SK-N-SH treated with all-trans-retinoic acid at 6 μM for 48 hours (cell line): ENCODE measurements at regions not wholly inside any gene's neighbourhood (a gene's known extent, or its start where the extent isn't known, plus 50 kb on each side); places are given as distances from the start of the nearest gene placed in this dataset.

ENCODE experiments used
- ATAC-seq: fragments of 200-7000 bp; cut with Tn5 transposase; 3 replicates; pipeline ENCODE4 v1.9.1; 2020; ENCODE audit warnings: mild to moderate bottlenecking, moderate library complexity
- ARNTL ChIP-seq: fragments of 450-650 bp; formaldehyde crosslinking; IDR thresholded peaks from 2 replicates; pipeline ENCODE4 v1.5.0; 2020; ENCODE audit warnings: low read depth, mild to moderate bottlenecking, moderate library complexity, borderline replicate concordance
- BACH2 ChIP-seq: fragments of 250-450 bp; sonication (Bioruptor Pico); IDR thresholded peaks from 2 replicates; pipeline ENCODE4 v1.9.0; 2021; ENCODE audit warnings: mild to moderate bottlenecking, borderline replicate concordance
- CSDC2 ChIP-seq: fragments of 250-450 bp; sonication (Bioruptor Pico); IDR thresholded peaks from 2 replicates; pipeline ENCODE4 v1.5.0; 2020; ENCODE audit warnings: mild to moderate bottlenecking, moderate library complexity
- CSRNP3 ChIP-seq: fragments of 250-450 bp; sonication (Bioruptor Pico); IDR thresholded peaks from 2 replicates; pipeline ENCODE4 v1.5.1; 2021; ENCODE audit warnings: mild to moderate bottlenecking, moderate library complexity
- ESRRG ChIP-seq: fragments of 250-450 bp; sonication (Bioruptor Pico); IDR thresholded peaks from 2 replicates; pipeline ENCODE4 v1.6.1; 2021; ENCODE audit warnings: mild to moderate bottlenecking
- ISL1 ChIP-seq: fragments of 250-450 bp; sonication (Bioruptor Pico); IDR thresholded peaks from 2 replicates; pipeline ENCODE4 v2.1.2; 2022; ENCODE audit warnings: mild to moderate bottlenecking, moderate library complexity
- OSR1 ChIP-seq: fragments of 250-450 bp; sonication (Bioruptor Pico); IDR thresholded peaks from 2 replicates; pipeline ENCODE4 v1.8.0; 2022; ENCODE audit warnings: moderate library complexity, mild to moderate bottlenecking, inconsistent platforms
- PPARA ChIP-seq: fragments of 250-450 bp; sonication (Bioruptor Pico); IDR thresholded peaks from 2 replicates; pipeline ENCODE4 v1.5.0; 2020; ENCODE audit warnings: mild to moderate bottlenecking, borderline replicate concordance
- SNAI2 ChIP-seq: fragments of 250-450 bp; sonication (Bioruptor Pico); IDR thresholded peaks from 2 replicates; pipeline ENCODE4 v1.5.0; 2020; ENCODE audit warnings: mild to moderate bottlenecking, moderate library complexity
- TCF4 ChIP-seq: fragments of 250-450 bp; sonication (Bioruptor Pico); IDR thresholded peaks from 2 replicates; pipeline ENCODE4 v1.8.0; 2021; ENCODE audit warnings: mild to moderate bottlenecking, moderate library complexity, borderline replicate concordance
- ZC3H10 ChIP-seq: fragments of 250-450 bp; sonication (Bioruptor Pico); IDR thresholded peaks from 2 replicates; pipeline ENCODE4 v1.5.1; 2021; ENCODE audit warnings: mild to moderate bottlenecking, moderate library complexity
- ZFP3 ChIP-seq: fragments of 250-450 bp; sonication (Bioruptor Pico); IDR thresholded peaks from 2 replicates; pipeline ENCODE4 v1.5.0; 2020; ENCODE audit warnings: mild to moderate bottlenecking, moderate library complexity
- ZFP30 ChIP-seq: fragments of 450-650 bp; formaldehyde crosslinking; IDR thresholded peaks from 2 replicates; pipeline ENCODE4 v1.5.0; 2022; ENCODE audit warnings: mild to moderate bottlenecking, moderate library complexity
- ZNF565 ChIP-seq: fragments of 450-650 bp; formaldehyde crosslinking; conservative IDR thresholded peaks from 2 replicates; pipeline ENCODE4 v1.5.0; 2020; ENCODE audit warnings: low read depth, mild to moderate bottlenecking, moderate library complexity
- ZNF70 ChIP-seq: fragments of 450-650 bp; formaldehyde crosslinking; IDR thresholded peaks from 2 replicates; pipeline ENCODE4 v1.5.0; 2020; ENCODE audit warnings: mild to moderate bottlenecking, moderate library complexity
- ZNF8 ChIP-seq: fragments of 450-650 bp; formaldehyde crosslinking; IDR thresholded peaks from 2 replicates; pipeline ENCODE4 v1.5.0; 2020; ENCODE audit warnings: mild to moderate bottlenecking, moderate library complexity
- TF ChIP-seq, protein P1 (sequence below): fragments of 250-450 bp; sonication (Bioruptor Pico); IDR thresholded peaks from 2 replicates; pipeline ENCODE4 v1.5.1; 2020; ENCODE audit warnings: low read depth, mild to moderate bottlenecking, moderate library complexity
- TF ChIP-seq, protein P2 (sequence below): fragments of 250-450 bp; sonication (Bioruptor Pico); IDR thresholded peaks from 2 replicates; pipeline ENCODE4 v1.8.0; 2020; ENCODE audit warnings: mild to moderate bottlenecking, moderate library complexity, borderline replicate concordance
- TF ChIP-seq, protein P3 (sequence below): fragments of 250-450 bp; sonication (Bioruptor Pico); IDR thresholded peaks from 2 replicates; pipeline ENCODE4 v1.8.0; 2021; ENCODE audit warnings: low read depth, mild to moderate bottlenecking, moderate library complexity, borderline replicate concordance
- TF ChIP-seq, protein P4 (sequence below): fragments of 250-450 bp; sonication (Bioruptor Pico); IDR thresholded peaks from 2 replicates; pipeline ENCODE4 v1.5.0; 2020; ENCODE audit warnings: mild to moderate bottlenecking, moderate library complexity

- TF ChIP-seq ZNF8 (CRISPR knock-in tag) = no peak
- TF ChIP-seq ZFP3 (CRISPR knock-in tag) = no peak
- TF ChIP-seq TCF4 (CRISPR knock-in tag) = no peak
- TF ChIP-seq BACH2 = no peak
- no peak for TF ChIP-seq ISL1 (CRISPR knock-in tag)
- no peak for TF ChIP-seq CSRNP3 (CRISPR knock-in tag)
- TF ChIP-seq OSR1 (CRISPR knock-in tag) = no peak
- TF ChIP-seq, protein P1, sequence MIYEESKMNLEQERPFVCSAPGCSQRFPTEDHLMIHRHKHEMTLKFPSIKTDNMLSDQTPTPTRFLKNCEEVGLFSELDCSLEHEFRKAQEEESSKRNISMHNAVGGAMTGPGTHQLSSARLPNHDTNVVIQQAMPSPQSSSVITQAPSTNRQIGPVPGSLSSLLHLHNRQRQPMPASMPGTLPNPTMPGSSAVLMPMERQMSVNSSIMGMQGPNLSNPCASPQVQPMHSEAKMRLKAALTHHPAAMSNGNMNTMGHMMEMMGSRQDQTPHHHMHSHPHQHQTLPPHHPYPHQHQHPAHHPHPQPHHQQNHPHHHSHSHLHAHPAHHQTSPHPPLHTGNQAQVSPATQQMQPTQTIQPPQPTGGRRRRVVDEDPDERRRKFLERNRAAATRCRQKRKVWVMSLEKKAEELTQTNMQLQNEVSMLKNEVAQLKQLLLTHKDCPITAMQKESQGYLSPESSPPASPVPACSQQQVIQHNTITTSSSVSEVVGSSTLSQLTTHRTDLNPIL (CRISPR knock-in tag) = no peak
- TF ChIP-seq, protein P2, sequence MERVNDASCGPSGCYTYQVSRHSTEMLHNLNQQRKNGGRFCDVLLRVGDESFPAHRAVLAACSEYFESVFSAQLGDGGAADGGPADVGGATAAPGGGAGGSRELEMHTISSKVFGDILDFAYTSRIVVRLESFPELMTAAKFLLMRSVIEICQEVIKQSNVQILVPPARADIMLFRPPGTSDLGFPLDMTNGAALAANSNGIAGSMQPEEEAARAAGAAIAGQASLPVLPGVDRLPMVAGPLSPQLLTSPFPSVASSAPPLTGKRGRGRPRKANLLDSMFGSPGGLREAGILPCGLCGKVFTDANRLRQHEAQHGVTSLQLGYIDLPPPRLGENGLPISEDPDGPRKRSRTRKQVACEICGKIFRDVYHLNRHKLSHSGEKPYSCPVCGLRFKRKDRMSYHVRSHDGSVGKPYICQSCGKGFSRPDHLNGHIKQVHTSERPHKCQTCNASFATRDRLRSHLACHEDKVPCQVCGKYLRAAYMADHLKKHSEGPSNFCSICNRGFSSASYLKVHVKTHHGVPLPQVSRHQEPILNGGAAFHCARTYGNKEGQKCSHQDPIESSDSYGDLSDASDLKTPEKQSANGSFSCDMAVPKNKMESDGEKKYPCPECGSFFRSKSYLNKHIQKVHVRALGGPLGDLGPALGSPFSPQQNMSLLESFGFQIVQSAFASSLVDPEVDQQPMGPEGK (CRISPR knock-in tag) = no peak
- no peak for TF ChIP-seq ZC3H10
- TF ChIP-seq ESRRG (CRISPR knock-in tag) = no peak
- TF ChIP-seq, protein P3, sequence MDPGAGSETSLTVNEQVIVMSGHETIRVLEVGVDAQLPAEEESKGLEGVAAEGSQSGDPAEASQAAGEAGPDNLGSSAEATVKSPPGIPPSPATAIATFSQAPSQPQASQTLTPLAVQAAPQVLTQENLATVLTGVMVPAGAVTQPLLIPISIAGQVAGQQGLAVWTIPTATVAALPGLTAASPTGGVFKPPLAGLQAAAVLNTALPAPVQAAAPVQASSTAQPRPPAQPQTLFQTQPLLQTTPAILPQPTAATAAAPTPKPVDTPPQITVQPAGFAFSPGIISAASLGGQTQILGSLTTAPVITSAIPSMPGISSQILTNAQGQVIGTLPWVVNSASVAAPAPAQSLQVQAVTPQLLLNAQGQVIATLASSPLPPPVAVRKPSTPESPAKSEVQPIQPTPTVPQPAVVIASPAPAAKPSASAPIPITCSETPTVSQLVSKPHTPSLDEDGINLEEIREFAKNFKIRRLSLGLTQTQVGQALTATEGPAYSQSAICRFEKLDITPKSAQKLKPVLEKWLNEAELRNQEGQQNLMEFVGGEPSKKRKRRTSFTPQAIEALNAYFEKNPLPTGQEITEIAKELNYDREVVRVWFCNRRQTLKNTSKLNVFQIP (CRISPR knock-in tag) = no peak
- no peak for TF ChIP-seq ARNTL (CRISPR knock-in tag)
- ATAC-seq = no peak
These were observed 190.6 kb upstream of the MAP3K1 start for GRCh38 chr5:56624751-56625150.

GRCh38 chr5:56622141-56622540, 193.2 kb upstream of the MAP3K1 start:
- TF ChIP-seq ZNF70 (no peak), TCF4 (CRISPR knock-in tag) (no peak), ZFP30 (CRISPR knock-in tag) (no peak), OSR1 (CRISPR knock-in tag) (no peak), ZC3H10 (no peak), ZNF8 (CRISPR knock-in tag) (no peak), PPARA (no peak), ZNF565 (CRISPR knock-in tag) (no peak), ZFP3 (CRISPR knock-in tag) (no peak), CSDC2 (no peak), SNAI2 (no peak), ESRRG (CRISPR knock-in tag) (no peak), BACH2 (no peak)
- TF ChIP-seq, protein P4, sequence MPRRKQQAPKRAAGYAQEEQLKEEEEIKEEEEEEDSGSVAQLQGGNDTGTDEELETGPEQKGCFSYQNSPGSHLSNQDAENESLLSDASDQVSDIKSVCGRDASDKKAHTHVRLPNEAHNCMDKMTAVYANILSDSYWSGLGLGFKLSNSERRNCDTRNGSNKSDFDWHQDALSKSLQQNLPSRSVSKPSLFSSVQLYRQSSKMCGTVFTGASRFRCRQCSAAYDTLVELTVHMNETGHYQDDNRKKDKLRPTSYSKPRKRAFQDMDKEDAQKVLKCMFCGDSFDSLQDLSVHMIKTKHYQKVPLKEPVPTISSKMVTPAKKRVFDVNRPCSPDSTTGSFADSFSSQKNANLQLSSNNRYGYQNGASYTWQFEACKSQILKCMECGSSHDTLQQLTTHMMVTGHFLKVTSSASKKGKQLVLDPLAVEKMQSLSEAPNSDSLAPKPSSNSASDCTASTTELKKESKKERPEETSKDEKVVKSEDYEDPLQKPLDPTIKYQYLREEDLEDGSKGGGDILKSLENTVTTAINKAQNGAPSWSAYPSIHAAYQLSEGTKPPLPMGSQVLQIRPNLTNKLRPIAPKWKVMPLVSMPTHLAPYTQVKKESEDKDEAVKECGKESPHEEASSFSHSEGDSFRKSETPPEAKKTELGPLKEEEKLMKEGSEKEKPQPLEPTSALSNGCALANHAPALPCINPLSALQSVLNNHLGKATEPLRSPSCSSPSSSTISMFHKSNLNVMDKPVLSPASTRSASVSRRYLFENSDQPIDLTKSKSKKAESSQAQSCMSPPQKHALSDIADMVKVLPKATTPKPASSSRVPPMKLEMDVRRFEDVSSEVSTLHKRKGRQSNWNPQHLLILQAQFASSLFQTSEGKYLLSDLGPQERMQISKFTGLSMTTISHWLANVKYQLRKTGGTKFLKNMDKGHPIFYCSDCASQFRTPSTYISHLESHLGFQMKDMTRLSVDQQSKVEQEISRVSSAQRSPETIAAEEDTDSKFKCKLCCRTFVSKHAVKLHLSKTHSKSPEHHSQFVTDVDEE (CRISPR knock-in tag) = no peak
- TF ChIP-seq, protein P3 (CRISPR knock-in tag) = no peak
- ATAC-seq = no peak
